Activated naive CD4-positive, alpha-beta T cell treated with Interleukin-2 at 50 U/mL for 16 hours (primary cell): ENCODE measurements at regions not wholly inside any gene's neighbourhood (a gene's known extent, or its start where the extent isn't known, plus 50 kb on each side); places are given as distances from the start of the nearest gene placed in this dataset.
"Not testable (repeated sequence)": the region's sequence is repeated elsewhere in the genome, so short reads cannot be mapped to it uniquely, and the experiment has no call there.

ENCODE experiments used
- DNase-seq: peaks from one replicate; pipeline ENCODE4 v3.0.0-alpha.2; 2020

DNA sequence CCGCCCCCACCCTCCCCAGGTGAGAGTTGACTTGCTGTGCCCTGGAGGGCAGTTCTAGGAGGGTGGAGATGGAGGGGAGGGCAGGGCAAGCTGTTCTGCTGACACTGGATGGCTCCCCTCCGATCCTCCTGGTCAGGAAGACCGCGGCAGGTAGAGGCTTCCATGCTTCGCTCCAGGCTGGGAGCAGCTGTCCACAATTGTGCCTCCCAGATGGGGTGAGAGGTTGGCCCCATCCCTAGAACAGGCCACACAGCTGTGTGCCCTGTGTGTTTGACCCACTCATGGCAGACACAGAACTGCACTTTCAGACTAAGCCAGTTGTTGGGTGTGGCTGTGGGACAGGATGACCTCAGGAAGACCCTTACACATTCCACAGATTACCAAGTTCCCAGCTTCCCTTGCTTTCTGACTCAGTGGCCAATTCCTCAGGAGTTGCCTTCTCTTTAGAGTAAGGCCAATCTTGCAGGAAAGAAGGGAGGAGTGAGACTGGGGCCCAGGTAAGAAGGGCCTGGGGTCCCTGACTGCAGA lies 72.1 kb upstream of the HSPA9 start:
- no peak for DNase-seq

DNA sequence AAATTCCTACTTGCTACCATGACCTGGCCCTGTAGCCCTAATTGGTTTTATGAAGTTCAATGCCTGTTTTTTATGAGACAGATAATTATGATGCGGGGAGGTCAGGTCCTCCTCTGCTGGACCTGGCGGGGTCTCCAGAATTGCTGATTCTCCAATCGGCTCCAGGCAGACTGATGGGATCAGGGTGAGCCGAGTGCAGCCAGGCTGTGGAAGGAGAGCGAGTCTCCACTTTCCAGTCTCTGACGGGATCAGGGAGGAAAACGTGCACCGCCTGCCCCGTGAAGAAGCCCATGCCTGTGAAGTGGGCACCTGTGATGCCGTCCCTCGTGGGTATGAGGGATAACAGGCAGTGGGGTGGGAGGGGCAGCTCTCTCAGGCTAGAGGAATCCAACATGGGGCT lies 71.5 kb upstream of the HSPA9 start:
- no peak for DNase-seq

- DNase-seq, result no peak
Observed at GRCh38 chr5:138645778-138646575, 70.8 kb upstream of the HSPA9 start.

GRCh38 chr5:138643040-138643791 lies 68.0 kb upstream of the HSPA9 start:
- DNase-seq, result no peak

- DNase-seq, result peak; percentile 78
Observed at GRCh38 chr5:138641547-138642298, 66.5 kb upstream of the HSPA9 start.

GRCh38 chr5:138640646-138641254 lies 65.5 kb upstream of the HSPA9 start:
- DNase-seq, result no peak

DNA sequence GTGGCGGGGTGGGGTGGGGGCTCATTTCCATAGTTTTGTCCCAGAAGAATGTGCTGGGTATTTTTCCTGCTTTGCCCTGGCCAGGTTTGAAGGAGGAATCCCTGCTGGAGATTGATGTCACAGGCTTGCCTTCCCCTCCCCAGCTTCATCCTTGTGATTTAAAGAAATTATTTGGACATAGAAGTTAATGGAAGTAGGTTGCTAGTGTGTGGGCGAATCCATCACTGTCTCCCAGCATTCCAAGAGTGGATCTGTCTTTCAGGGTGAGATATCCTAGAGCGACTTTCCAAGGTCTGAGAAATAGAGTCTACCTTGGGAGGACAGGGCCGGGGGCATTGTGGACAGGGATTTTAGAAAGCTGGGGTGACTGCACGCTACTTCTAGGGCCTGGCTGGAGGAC lies 64.9 kb upstream of the HSPA9 start:
- no peak for DNase-seq

DNA sequence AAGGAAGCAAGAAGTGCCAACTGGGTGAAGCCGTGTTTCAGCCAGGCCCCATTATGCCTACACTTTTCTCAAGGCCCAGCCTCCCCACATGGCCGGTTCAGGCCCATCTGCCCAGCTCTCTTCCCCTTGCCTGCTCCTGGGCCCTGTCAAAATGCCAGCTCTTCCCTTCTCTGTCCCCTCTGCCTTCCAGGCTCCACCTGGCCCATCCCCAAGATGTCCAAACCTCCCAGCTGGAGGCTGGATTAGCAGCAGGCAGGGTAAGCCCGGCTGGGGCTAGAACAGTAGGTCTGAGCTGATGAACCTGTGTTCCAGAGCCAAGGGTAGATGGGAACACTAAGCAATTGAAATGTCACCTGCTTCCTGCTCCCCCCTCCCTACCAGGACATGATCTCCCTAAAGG lies 64.1 kb upstream of the HSPA9 start:
- no peak for DNase-seq

DNA sequence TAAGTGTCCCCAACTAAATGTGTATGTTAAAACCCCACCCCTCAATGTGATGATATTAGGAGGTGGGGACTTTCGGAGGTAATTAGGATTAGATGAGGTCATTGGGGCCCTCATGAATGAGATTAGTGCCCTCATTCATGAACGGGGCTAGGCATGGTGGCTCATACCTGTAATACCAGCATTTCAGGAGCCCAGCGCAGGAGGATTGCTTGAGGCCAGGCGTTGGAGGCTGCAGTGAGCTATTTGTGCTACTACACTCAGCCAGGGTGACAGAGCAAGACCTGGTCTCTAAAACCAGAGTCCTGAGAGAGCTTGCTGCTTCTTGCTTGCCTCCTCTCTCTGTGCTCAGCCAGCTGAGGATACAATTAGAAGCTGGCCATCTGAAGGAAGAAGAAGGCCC lies 62.1 kb upstream of the HSPA9 start:
- no peak for DNase-seq

DNA sequence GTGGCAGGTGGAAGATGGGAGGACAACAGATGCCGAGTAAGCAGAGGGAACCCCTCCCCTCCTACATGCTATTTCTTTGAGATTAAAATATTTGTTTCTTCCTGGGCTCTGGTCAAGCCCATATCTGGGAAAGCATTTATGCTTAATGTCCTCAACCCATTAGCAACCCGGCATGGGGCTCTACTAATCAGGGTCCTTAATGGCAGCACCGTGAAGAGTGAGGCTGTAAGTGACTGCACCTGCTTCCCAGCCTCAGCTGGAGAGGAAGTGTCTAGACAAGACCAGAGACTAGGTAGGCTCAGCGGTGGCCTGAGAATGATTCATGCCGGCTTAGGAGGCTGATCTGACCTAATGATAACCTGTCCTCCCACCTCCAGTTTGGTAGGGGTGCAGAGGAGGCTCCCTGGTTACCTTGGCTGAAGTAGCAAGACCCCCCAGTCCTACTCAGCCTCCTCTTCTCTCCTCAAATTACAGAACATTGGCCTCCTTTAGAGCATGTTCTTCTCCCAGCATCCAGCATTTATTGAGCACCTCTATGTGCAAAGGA lies 61.3 kb upstream of the HSPA9 start:
- DNase-seq, result no peak

GRCh38 chr5:138635708-138636107 lies 60.5 kb upstream of the HSPA9 start:
- no peak for DNase-seq

DNA sequence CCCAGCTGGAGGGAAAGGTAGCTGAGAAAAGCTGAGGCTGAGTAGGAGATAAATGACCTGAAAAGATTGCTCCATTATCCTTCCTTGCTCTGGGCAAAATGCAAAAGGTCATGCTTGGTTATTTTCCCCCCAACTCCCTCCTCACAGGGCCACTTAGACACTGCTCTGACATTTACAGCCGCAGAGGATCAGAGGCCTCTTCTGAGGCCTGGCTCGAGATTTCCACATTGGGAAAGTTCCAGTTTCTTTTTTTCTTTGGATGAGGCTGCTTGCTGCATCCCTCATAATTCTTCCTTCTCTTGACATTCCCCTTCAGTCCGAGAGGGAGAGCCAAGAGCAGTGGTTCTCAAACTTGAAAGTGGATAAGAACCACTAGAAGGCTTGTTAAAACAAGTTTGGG lies 60.1 kb upstream of the HSPA9 start:
- no peak for DNase-seq

GRCh38 chr5:138634804-138635203 lies 59.6 kb upstream of the HSPA9 start:
- not testable (repeated sequence) for DNase-seq

GRCh38 chr5:138632900-138633489 lies 57.8 kb upstream of the HSPA9 start:
- DNase-seq, result no peak

- no peak for DNase-seq
Observed at GRCh38 chr5:138631096-138631928, 56.1 kb upstream of the HSPA9 start.

DNA sequence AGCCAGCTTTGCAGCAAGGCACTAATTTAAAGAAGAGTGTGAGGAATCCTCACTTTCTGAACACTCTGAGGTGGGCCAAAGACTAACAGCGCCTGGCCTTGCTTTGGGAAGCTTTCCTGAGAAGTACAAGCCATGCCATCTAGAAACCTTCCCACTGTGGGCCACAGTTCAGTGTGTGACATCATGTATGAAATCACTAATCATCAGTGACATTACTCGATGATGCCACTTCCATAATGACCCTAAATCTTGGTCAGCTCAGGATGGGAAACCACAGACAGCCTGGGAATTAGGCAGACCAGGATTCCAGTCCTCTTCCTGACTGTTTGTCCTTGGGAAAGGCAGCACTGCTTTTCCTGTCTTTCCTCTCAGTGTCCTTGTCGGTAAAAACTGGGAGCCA lies 54.2 kb upstream of the HSPA9 start:
- DNase-seq, result no peak

DNA sequence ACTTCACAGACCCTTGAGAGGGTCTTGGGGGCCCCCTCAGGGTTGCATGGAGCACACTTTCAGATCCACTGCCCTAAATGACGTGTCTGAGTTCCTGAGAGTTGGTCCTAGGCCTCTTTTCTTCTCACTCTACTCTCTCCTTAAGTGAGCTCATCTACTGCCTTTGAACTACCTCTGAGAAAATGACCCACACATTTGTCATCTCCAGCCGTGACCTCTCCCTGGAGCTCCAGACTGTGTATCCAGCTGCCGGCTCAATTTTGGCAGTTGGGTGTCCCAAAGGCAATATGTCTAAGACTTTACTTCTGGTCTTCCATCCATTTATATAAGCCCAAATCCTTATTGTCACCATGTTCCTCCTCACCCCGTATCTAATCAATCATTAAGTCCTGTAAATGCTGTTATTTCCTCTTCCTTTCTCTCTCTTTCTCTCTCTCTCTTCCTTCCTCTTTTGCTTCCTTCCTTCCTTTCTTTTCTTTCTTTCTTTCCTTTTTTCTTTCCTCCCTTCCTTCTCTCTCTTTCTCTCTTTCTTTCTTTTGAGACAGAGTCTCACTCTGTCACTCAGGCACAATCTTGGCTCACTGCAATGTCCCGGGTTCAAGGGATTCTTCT lies 51.2 kb upstream of the HSPA9 start:
- no peak for DNase-seq

DNA sequence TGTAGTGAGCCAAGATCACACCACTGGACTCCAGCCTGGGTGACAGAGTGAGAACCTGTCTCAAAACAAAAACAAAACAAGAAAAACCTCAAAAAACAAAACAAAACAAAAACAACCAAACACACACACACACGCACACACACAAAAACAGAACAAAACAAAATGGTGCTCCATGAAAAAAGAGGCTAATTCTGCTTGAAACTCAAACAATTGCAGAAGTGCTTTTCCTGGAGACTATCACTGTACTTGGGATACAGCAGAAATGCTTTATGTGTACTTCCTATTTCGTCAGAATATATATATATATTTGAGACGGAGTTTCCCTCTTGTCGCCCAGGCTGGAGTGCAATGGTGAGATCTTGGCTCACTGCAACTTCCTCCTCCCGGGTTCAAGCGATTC lies 49.9 kb upstream of the HSPA9 start:
- no peak for DNase-seq
